ENCODE measurements at regions not wholly inside any gene's neighbourhood (a gene's known extent, or its start where the extent isn't known, plus 50 kb on each side); places are given as distances from the start of the nearest gene placed in this dataset.

DNA sequence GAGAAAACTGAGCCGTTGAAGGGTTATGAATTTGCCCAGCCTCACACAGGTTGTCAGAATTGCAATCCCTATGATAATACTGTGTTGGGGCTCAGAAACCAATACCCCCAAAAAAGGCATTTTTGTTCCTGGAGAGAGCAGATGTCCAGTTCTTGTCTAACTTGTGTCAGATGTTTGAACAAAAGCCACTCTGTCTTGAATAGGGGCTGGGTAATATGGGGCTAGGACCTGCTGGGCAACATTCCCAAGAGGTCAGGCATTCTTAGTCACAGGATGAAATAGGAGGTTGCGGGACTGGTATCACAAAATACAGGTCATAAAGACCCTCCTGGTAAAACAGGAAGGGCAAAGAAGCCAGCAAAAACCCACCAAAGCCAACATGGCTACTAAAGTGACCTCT lies 482.1 kb downstream of the IPMK start:
- TF ChIP-seq CTCF (IDR thresholded peaks at IDR 0.05) (no peak), POLR2A (IDR thresholded peaks at IDR 0.05) (no peak), EP300 (IDR thresholded peaks at IDR 0.05) (no peak)

Measured in tibial nerve (tissue), 4 donors.